ENCODE measurements at regions not wholly inside any gene's neighbourhood (a gene's known extent, or its start where the extent isn't known, plus 50 kb on each side); places are given as distances from the start of the nearest gene placed in this dataset.

DNA sequence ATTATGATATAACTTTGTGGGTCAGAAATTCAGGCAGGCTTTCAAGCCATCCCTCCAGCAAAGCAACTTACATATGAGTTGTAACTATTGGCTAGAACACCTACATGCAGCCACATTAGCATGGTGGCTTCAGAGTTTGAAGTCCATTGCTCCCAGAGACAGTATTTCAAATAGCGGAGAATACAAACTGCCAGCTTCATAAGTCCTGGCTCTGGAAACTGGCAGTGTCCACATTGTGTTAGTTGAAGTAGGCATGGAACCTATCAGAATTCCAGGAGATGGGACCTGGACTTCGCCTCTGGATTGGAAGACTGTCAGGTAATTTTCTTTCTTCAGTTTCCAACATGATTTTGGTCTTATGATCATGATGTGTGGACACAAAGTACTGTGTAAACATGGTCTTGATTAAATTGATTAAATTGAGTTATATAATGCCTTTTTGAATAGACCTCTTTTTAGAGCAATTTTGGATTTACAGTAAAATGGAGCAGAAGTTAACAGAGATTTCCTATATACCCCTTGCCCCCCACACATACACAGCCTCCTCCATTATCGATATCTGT lies 209.9 kb upstream of the NAV2 start:
- TF ChIP-seq, protein P1, sequence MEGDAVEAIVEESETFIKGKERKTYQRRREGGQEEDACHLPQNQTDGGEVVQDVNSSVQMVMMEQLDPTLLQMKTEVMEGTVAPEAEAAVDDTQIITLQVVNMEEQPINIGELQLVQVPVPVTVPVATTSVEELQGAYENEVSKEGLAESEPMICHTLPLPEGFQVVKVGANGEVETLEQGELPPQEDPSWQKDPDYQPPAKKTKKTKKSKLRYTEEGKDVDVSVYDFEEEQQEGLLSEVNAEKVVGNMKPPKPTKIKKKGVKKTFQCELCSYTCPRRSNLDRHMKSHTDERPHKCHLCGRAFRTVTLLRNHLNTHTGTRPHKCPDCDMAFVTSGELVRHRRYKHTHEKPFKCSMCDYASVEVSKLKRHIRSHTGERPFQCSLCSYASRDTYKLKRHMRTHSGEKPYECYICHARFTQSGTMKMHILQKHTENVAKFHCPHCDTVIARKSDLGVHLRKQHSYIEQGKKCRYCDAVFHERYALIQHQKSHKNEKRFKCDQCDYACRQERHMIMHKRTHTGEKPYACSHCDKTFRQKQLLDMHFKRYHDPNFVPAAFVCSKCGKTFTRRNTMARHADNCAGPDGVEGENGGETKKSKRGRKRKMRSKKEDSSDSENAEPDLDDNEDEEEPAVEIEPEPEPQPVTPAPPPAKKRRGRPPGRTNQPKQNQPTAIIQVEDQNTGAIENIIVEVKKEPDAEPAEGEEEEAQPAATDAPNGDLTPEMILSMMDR (IDR thresholded peaks at IDR 0.05), result no peak
- no peak for TF ChIP-seq POLR2A (IDR thresholded peaks at IDR 0.05)

Measured in prostate gland (tissue), 2 donors.